Ovary (tissue), 7 donors: ENCODE measurements at regions not wholly inside any gene's neighbourhood (a gene's known extent, or its start where the extent isn't known, plus 50 kb on each side); places are given as distances from the start of the nearest gene placed in this dataset.

Experiments used
- DNase-seq, 5 donors: peaks; one replicate each; pipeline ENCODE4 v3.0.0-alpha.2; 2019 to 2020
- H3K27ac ChIP-seq, 2 donors: fragments of 200-600 bp; one replicate each; pipeline versions ENCODE4 v1.5.1 to v1.8.0; 2019 to 2022
- H3K27me3 ChIP-seq: fragments of 200-600 bp; one replicate; pipeline ENCODE4 v1.8.0; 2022
- H3K36me3 ChIP-seq: fragments of 200-600 bp; sonication (generic); one replicate; pipeline ENCODE4 v1.5.1; 2019
- H3K4me1 ChIP-seq: one replicate; pipeline ENCODE4 v1.8.1; 2013; ENCODE audit warnings: mild to moderate bottlenecking, moderate library complexity; ENCODE audit not compliant: insufficient read depth
- H3K4me3 ChIP-seq: fragments of 200-600 bp; sonication (generic); one replicate; pipeline ENCODE4 v1.5.1; 2017
- H3K9me3 ChIP-seq, 2 donors: fragments of 200-600 bp in 1 of 2; sonication (generic) in 1 of 2; one replicate each; pipeline versions ENCODE4 v1.5.1 to v1.8.1; 2013 to 2019; ENCODE audit warnings: mild to moderate bottlenecking in 1 of 2, moderate library complexity in 1 of 2
- CTCF ChIP-seq, 3 donors: fragments of 450-650 bp in 2 of 3; fragments of 200-600 bp in 1 of 3; IDR thresholded peaks; one replicate each; pipeline versions ENCODE4 v1.5.1 to v1.8.0; 2016 to 2022; ENCODE audit warnings: antibody characterized with exemption in 3 of 3, mild to moderate bottlenecking in 1 of 3
- EP300 ChIP-seq: sonication (generic); formaldehyde crosslinking; IDR thresholded peaks from one replicate; pipeline ENCODE4 v1.6.1; 2017; ENCODE audit warnings: antibody characterized with exemption
- POLR2A ChIP-seq: fragments of 450-650 bp; IDR thresholded peaks from one replicate; pipeline ENCODE4 v1.6.1; 2017; ENCODE audit warnings: antibody characterized with exemption, mild to moderate bottlenecking, moderate library complexity
- WGBS, 3 donors: extraction: QIAGEN DNeasy Blood & Tissue Kit in 1 of 3; methylation state at CpG; one replicate each; pipeline versions ENCODE4 v1.1.5 to v1.1.7; 2013 to 2017; 5-methylcytosine and 5-hydroxymethylcytosine counted together
- intact Hi-C, 4 donors: fragments of 100-400 bp; cut with DNase I; formaldehyde crosslinking; loops; one replicate each; pipeline versions ENCODE4 v1.11.0 to v1.15.1; 2022 to 2023
- donor health status: DM: no; HTN: no; CAD: no; lungs with moderate emphysema.
- donor health status: DM: no; HTN: no; CAD: no.
- donor health status: Bipolar disorder and iron deficiency.
- donor health status: DM: no; HTN: no; CAD: no.
- donor health status: DM: yes; HTN: yes; CAD: no.

GRCh38 chr1:60421965-60422364, 348.4 kb upstream of the C1orf87 start:
- no peak for DNase-seq
- H3K4me1 ChIP-seq, result no peaks in the 10 kb centered on the region
- no peaks in the 10 kb centered on the region for H3K9me3 ChIP-seq
- whole genome bisulfite sequencing, 3 donors, result 81 to 86% (median 82%) methylated on average over 4 of the region's 4 CpGs
- H3K36me3 ChIP-seq, result no peaks in the 10 kb centered on the region
- intact Hi-C loops, result loop anchor here in 1 of 4 donors (5.0 kb wide), 1 partner anchor 1740 kb away; no protein-coding TSS in a partner anchor
- no peaks in the 10 kb centered on the region for H3K27me3 ChIP-seq
- H3K4me3 ChIP-seq, result no peak overlapping the region
- H3K27ac ChIP-seq, result no peak overlapping the region
- TF ChIP-seq POLR2A, result no peak
- no peak for TF ChIP-seq CTCF (IDR thresholded peaks at IDR 0.05)
- no peak for TF ChIP-seq EP300

- no peak for DNase-seq
- TF ChIP-seq POLR2A (no peak), EP300 (no peak), CTCF (IDR thresholded peaks at IDR 0.05) (no peak)
- intact Hi-C loops, result no loop called here
Observed at GRCh38 chr1:60419023-60419422, 345.5 kb upstream of the C1orf87 start.

GRCh38 chr1:60415696-60416095, 342.1 kb upstream of the C1orf87 start:
- H3K27me3 ChIP-seq, result no peaks in the 10 kb centered on the region
- no peaks in the 10 kb centered on the region for H3K36me3 ChIP-seq
- no peak for DNase-seq
- TF ChIP-seq EP300, result no peak
- TF ChIP-seq CTCF (IDR thresholded peaks at IDR 0.05), result no peak
- no peak for TF ChIP-seq POLR2A
- H3K27ac ChIP-seq, result no peak overlapping the region
- H3K4me3 ChIP-seq, result no peak overlapping the region
- intact Hi-C loops, result no loop called here
- H3K4me1 ChIP-seq, result no peaks in the 10 kb centered on the region
- no peaks in the 10 kb centered on the region for H3K9me3 ChIP-seq

More at GRCh38 chr1:60419023-60419422, 345.5 kb upstream of the C1orf87 start:
- H3K4me3 ChIP-seq, result no peak overlapping the region
- no peaks in the 10 kb centered on the region for H3K27me3 ChIP-seq
- no peaks in the 10 kb centered on the region for H3K9me3 ChIP-seq
- H3K27ac ChIP-seq, result no peak overlapping the region
- H3K36me3 ChIP-seq, result no peaks in the 10 kb centered on the region
- WGBS, 3 donors, result 93 to 96% (median 96%) methylated on average over 1 of the region's 1 CpG
- no peaks in the 10 kb centered on the region for H3K4me1 ChIP-seq

- DNase-seq, result no peak
- WGBS, 3 donors, result 24 to 27% (median 24%) methylated on average over 1 of the region's 1 CpG
- Histone ChIP-seq H3K4me1 (no peaks in the 10 kb centered on the region), H3K9me3 (no peaks in the 10 kb centered on the region), H3K27me3 (no peaks in the 10 kb centered on the region), H3K36me3 (no peaks in the 10 kb centered on the region), H3K27ac (no peak overlapping the region), H3K4me3 (no peak overlapping the region)
- no peak for TF ChIP-seq CTCF (IDR thresholded peaks at IDR 0.05)
- TF ChIP-seq POLR2A, result no peak
- TF ChIP-seq EP300, result no peak
- intact Hi-C loops, result no loop called here
Observed at GRCh38 chr1:60413091-60413490, 339.5 kb upstream of the C1orf87 start.

GRCh38 chr1:60411591-60411990, 338.0 kb upstream of the C1orf87 start:
- H3K27me3 ChIP-seq, result no peaks in the 10 kb centered on the region
- TF ChIP-seq CTCF (IDR thresholded peaks at IDR 0.05), result no peak
- no peak for TF ChIP-seq POLR2A
- TF ChIP-seq EP300, result no peak

More at GRCh38 chr1:60411591-60411990, 338.0 kb upstream of the C1orf87 start:
- no peaks in the 10 kb centered on the region for H3K36me3 ChIP-seq
- H3K9me3 ChIP-seq, result no peaks in the 10 kb centered on the region
- H3K4me3 ChIP-seq, result no peak overlapping the region
- no peak overlapping the region for H3K27ac ChIP-seq
- no peak for DNase-seq
- no peaks in the 10 kb centered on the region for H3K4me1 ChIP-seq
- intact Hi-C loops, result no loop called here
- WGBS, 3 donors, result 20 to 29% (median 28%) methylated on average over 2 of the region's 2 CpGs
